ENCODE measurements at regions not wholly inside any gene's neighbourhood (a gene's known extent, or its start where the extent isn't known, plus 50 kb on each side); places are given as distances from the start of the nearest gene placed in this dataset.
"Not testable (repeated sequence)": the region's sequence is repeated elsewhere in the genome, so short reads cannot be mapped to it uniquely, and the experiment has no call there.

DNA sequence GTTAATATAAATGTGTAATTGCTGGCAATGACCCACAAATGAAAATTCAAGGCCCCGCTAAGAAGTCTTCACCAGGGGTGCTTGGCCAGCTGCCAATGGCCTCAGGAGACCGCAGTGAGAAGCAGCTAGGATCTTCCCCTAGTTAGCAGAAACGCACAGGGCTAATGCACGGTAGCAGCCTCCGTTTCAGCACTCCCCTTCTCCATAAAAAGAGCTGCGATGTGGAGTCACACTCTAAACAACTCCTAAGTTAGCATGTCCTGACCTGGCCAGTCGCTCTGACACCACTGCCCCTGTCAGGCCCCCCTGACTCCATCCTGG, 139.0 kb downstream of the SEPTIN14 start:
- no peaks in the 10 kb centered on the region for H3K36me3 ChIP-seq (ENCODE audit: control insufficient read depth, insufficient read depth, low read length)
- no peaks in the 10 kb centered on the region for H4K20me1 ChIP-seq (ENCODE audit: control insufficient read depth, extremely low read depth, insufficient read depth, low read length)
- H3K4me3 ChIP-seq (replicated peaks in 1 of 4; ENCODE audit: control extremely low read depth in 1 of 4, insufficient read depth in 1 of 4, low read depth in 3 of 4, low read length in 4 of 4), result no peak overlapping the region
- DNase-seq (ENCODE audit: low read depth in 2 of 2), result no peak
- TF ChIP-seq EZH2 (IDR thresholded peaks at IDR 0.05; ENCODE audit: low read length, missing control alignments), result no peak
- TF ChIP-seq, protein P1, sequence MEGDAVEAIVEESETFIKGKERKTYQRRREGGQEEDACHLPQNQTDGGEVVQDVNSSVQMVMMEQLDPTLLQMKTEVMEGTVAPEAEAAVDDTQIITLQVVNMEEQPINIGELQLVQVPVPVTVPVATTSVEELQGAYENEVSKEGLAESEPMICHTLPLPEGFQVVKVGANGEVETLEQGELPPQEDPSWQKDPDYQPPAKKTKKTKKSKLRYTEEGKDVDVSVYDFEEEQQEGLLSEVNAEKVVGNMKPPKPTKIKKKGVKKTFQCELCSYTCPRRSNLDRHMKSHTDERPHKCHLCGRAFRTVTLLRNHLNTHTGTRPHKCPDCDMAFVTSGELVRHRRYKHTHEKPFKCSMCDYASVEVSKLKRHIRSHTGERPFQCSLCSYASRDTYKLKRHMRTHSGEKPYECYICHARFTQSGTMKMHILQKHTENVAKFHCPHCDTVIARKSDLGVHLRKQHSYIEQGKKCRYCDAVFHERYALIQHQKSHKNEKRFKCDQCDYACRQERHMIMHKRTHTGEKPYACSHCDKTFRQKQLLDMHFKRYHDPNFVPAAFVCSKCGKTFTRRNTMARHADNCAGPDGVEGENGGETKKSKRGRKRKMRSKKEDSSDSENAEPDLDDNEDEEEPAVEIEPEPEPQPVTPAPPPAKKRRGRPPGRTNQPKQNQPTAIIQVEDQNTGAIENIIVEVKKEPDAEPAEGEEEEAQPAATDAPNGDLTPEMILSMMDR (conservative IDR thresholded peaks at IDR 0.05 in 1 of 2, IDR thresholded peaks at IDR 0.05 in 1 of 2; ENCODE audit: low read depth in 1 of 2, low read length in 2 of 2), result no peak
- H3K4me2 ChIP-seq (ENCODE audit: extremely low read depth, insufficient read depth, low read length), result no peak overlapping the region
- no peak overlapping the region for H3K27ac ChIP-seq (ENCODE audit: insufficient read depth, low read length)
- H3K9ac ChIP-seq (ENCODE audit: insufficient read depth, low read length), result no peak overlapping the region
- no peak overlapping the region for H2AFZ ChIP-seq (ENCODE audit: low read length)
- no peaks in the 10 kb centered on the region for H3K9me3 ChIP-seq (ENCODE audit: control insufficient read depth, insufficient read depth, low read depth, low read length)
- H3K27me3 ChIP-seq (ENCODE audit: control insufficient read depth, insufficient read depth, low read length), result no peaks in the 10 kb centered on the region
- H3K4me1 ChIP-seq (ENCODE audit: control insufficient read depth, extremely low read depth, insufficient read depth, low read length), result no peaks in the 10 kb centered on the region
- H3K79me2 ChIP-seq (ENCODE audit: control insufficient read depth, insufficient read depth, low read length), result no peaks in the 10 kb centered on the region

DNA sequence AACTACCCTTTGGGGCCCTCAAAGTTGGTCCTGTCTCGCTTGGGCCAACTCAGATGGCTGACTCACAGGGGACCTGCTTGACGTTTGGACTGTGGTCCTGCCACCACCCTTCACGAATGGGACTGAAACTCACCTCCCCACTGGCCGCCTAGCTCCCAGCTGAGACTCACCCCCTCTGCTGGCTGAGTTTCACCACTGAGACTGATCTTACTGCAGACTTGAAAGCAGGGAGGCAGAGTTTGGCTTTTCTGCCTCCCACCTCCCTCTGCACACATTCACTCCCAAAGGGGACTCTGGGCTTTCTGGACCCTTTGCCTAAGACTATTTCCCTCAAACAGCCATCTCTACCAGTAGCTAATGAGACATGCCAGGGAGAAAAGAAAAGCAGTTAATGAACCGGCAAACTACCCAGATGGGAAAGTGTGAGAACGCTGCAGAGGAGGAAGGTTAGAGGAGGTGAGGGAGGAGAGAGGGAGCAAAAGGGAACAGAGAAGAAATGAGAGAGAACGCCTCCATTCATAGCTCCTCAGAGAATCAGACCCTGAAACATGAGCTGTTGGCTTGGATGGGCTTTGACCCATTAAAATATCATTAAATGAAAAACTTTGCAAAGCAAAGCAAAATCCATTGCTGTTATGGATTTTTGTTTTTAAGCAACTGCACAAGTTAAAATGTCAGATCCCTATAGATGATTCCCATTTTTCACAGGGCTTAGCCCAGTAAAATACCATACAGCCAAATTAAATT, 139.5 kb downstream of the SEPTIN14 start:
- not testable (repeated sequence) for DNase-seq (ENCODE audit: low read depth in 2 of 2); H3K36me3 ChIP-seq (ENCODE audit: control insufficient read depth, insufficient read depth, low read length); H3K9me3 ChIP-seq (ENCODE audit: control insufficient read depth, insufficient read depth, low read depth, low read length); H3K4me3 ChIP-seq (replicated peaks in 1 of 4; ENCODE audit: control extremely low read depth in 1 of 4, insufficient read depth in 1 of 4, low read depth in 3 of 4, low read length in 4 of 4); H2AFZ ChIP-seq (ENCODE audit: low read length); H3K79me2 ChIP-seq (ENCODE audit: control insufficient read depth, insufficient read depth, low read length); H3K27me3 ChIP-seq (ENCODE audit: control insufficient read depth, insufficient read depth, low read length); H3K9ac ChIP-seq (ENCODE audit: insufficient read depth, low read length); H3K4me2 ChIP-seq (ENCODE audit: extremely low read depth, insufficient read depth, low read length); H3K27ac ChIP-seq (ENCODE audit: insufficient read depth, low read length); H3K4me1 ChIP-seq (ENCODE audit: control insufficient read depth, extremely low read depth, insufficient read depth, low read length); H4K20me1 ChIP-seq (ENCODE audit: control insufficient read depth, extremely low read depth, insufficient read depth, low read length)

GRCh38 chr7:55721004-55721403, 141.5 kb downstream of the SEPTIN14 start:
- H3K27ac ChIP-seq (ENCODE audit: insufficient read depth, low read length); H3K4me3 ChIP-seq (replicated peaks in 1 of 4; ENCODE audit: control extremely low read depth in 1 of 4, insufficient read depth in 1 of 4, low read depth in 3 of 4, low read length in 4 of 4); H3K4me2 ChIP-seq (ENCODE audit: extremely low read depth, insufficient read depth, low read length); H3K4me1 ChIP-seq (ENCODE audit: control insufficient read depth, extremely low read depth, insufficient read depth, low read length); H4K20me1 ChIP-seq (ENCODE audit: control insufficient read depth, extremely low read depth, insufficient read depth, low read length); H3K36me3 ChIP-seq (ENCODE audit: control insufficient read depth, insufficient read depth, low read length); DNase-seq (ENCODE audit: low read depth in 2 of 2); H3K9ac ChIP-seq (ENCODE audit: insufficient read depth, low read length); H3K27me3 ChIP-seq (ENCODE audit: control insufficient read depth, insufficient read depth, low read length); H3K79me2 ChIP-seq (ENCODE audit: control insufficient read depth, insufficient read depth, low read length); H2AFZ ChIP-seq (ENCODE audit: low read length); H3K9me3 ChIP-seq (ENCODE audit: control insufficient read depth, insufficient read depth, low read depth, low read length): not testable (repeated sequence)

DNA sequence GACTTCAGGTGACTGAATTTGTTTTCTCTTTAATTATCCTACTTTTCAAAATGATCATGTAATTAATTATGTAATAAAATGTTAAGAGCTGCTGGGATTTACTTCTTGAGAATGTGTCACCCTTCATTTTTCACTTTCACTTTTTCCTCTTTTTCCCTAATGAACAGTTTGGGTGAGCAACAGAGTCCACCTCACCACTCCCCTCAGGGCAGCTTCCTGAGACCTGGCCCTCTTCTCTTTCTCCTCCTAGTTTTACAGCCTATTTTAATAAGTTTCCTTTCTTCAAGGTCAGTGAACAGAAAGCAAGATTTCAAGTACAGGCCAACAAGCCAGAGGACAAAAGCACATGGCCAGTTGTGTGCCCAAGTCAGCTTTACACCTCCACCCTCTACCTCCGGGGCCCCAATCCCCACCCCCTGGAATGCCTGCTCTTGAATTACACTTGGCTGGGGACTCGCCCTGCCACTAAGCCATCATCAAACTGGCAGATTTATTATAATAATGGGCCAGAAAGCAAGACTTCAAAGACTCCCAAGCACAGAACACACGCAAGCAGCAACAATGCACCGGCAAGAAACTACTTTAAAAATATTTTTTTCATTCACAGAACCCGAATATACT, 143.1 kb upstream of the VOPP1 start:
- H2AFZ ChIP-seq (ENCODE audit: low read length); H3K27ac ChIP-seq (ENCODE audit: insufficient read depth, low read length): not testable (repeated sequence)

DNA sequence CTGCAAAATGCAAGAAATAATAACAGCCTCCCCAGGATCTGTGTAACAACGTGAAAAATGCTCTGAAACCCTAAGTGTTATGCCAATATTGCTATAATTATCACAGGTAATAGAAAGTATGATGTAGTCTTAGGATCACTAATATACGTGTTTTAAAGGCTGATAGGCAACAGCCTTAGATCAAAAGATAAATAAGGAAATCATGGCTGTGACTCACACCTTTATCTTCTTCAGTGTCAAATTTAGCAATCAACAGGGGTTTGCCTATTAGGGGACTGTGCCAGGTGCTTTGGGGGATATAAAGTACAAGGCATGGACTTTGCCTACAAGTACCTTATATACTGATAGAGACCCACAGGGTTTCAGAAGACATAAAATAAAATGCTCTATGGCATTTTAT, 142.1 kb upstream of the VOPP1 start:
- not testable (repeated sequence) for H3K4me1 ChIP-seq (ENCODE audit: control insufficient read depth, extremely low read depth, insufficient read depth, low read length); H3K27ac ChIP-seq (ENCODE audit: insufficient read depth, low read length); H3K4me2 ChIP-seq (ENCODE audit: extremely low read depth, insufficient read depth, low read length); H3K9ac ChIP-seq (ENCODE audit: insufficient read depth, low read length); H3K4me3 ChIP-seq (replicated peaks in 1 of 4; ENCODE audit: control extremely low read depth in 1 of 4, insufficient read depth in 1 of 4, low read depth in 3 of 4, low read length in 4 of 4); H3K9me3 ChIP-seq (ENCODE audit: control insufficient read depth, insufficient read depth, low read depth, low read length); H4K20me1 ChIP-seq (ENCODE audit: control insufficient read depth, extremely low read depth, insufficient read depth, low read length); H3K27me3 ChIP-seq (ENCODE audit: control insufficient read depth, insufficient read depth, low read length); H3K79me2 ChIP-seq (ENCODE audit: control insufficient read depth, insufficient read depth, low read length); H2AFZ ChIP-seq (ENCODE audit: low read length); DNase-seq (ENCODE audit: low read depth in 2 of 2); H3K36me3 ChIP-seq (ENCODE audit: control insufficient read depth, insufficient read depth, low read length)

More for the DNA sequence above, 143.1 kb upstream of the VOPP1 start:
- H3K27me3 ChIP-seq (ENCODE audit: control insufficient read depth, insufficient read depth, low read length); H3K36me3 ChIP-seq (ENCODE audit: control insufficient read depth, insufficient read depth, low read length); H3K4me1 ChIP-seq (ENCODE audit: control insufficient read depth, extremely low read depth, insufficient read depth, low read length); H3K9ac ChIP-seq (ENCODE audit: insufficient read depth, low read length); DNase-seq (ENCODE audit: low read depth in 2 of 2); H3K4me3 ChIP-seq (replicated peaks in 1 of 4; ENCODE audit: control extremely low read depth in 1 of 4, insufficient read depth in 1 of 4, low read depth in 3 of 4, low read length in 4 of 4); H3K4me2 ChIP-seq (ENCODE audit: extremely low read depth, insufficient read depth, low read length); H3K9me3 ChIP-seq (ENCODE audit: control insufficient read depth, insufficient read depth, low read depth, low read length); H4K20me1 ChIP-seq (ENCODE audit: control insufficient read depth, extremely low read depth, insufficient read depth, low read length); H3K79me2 ChIP-seq (ENCODE audit: control insufficient read depth, insufficient read depth, low read length): not testable (repeated sequence)

DNA sequence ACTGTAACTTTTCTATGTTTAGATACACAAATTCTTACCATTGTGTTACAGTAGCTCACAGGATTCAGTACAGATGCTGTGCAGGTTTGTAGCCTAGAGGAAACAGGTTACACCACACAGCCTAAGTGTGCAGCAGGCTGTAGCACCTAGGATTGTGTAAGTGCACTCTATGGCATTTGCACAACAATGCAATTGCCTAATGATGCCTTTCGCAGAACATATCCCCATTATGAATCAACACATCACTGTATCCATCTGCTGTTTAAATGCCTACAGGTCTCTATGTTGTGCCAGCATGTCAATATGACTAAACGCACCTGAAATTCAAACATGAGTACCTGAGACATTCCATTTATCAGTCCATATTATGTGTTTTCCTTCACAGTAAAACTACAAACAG, 138.0 kb upstream of the VOPP1 start:
- not testable (repeated sequence) for H4K20me1 ChIP-seq (ENCODE audit: control insufficient read depth, extremely low read depth, insufficient read depth, low read length)

More for the DNA sequence above, 138.0 kb upstream of the VOPP1 start:
- not testable (repeated sequence) for H3K4me2 ChIP-seq (ENCODE audit: extremely low read depth, insufficient read depth, low read length); H3K4me1 ChIP-seq (ENCODE audit: control insufficient read depth, extremely low read depth, insufficient read depth, low read length); H3K9ac ChIP-seq (ENCODE audit: insufficient read depth, low read length); H3K4me3 ChIP-seq (replicated peaks in 1 of 4; ENCODE audit: control extremely low read depth in 1 of 4, insufficient read depth in 1 of 4, low read depth in 3 of 4, low read length in 4 of 4); H3K27ac ChIP-seq (ENCODE audit: insufficient read depth, low read length); H2AFZ ChIP-seq (ENCODE audit: low read length); H3K36me3 ChIP-seq (ENCODE audit: control insufficient read depth, insufficient read depth, low read length); H3K79me2 ChIP-seq (ENCODE audit: control insufficient read depth, insufficient read depth, low read length); H3K27me3 ChIP-seq (ENCODE audit: control insufficient read depth, insufficient read depth, low read length); DNase-seq (ENCODE audit: low read depth in 2 of 2); H3K9me3 ChIP-seq (ENCODE audit: control insufficient read depth, insufficient read depth, low read depth, low read length)

All from fibroblast of lung (primary cell).